Right ventricle myocardium inferior (tissue), 1 donor: ENCODE measurements at regions not wholly inside any gene's neighbourhood (a gene's known extent, or its start where the extent isn't known, plus 50 kb on each side); places are given as distances from the start of the nearest gene placed in this dataset.
"Not testable (repeated sequence)": the region's sequence is repeated elsewhere in the genome, so short reads cannot be mapped to it uniquely, and the experiment has no call there.

ENCODE experiments used
- ATAC-seq: fragments of 200-7000 bp; cut with Tn5 transposase; one replicate; pipeline ENCODE4 v1.9.1; 2020; ENCODE audit warnings: mild to moderate bottlenecking, moderate library complexity
- DNase-seq: peaks from one replicate; pipeline ENCODE4 v3.0.0; 2021; ENCODE audit errors: missing footprints
- intact Hi-C: fragments of 100-400 bp; cut with DNase I; formaldehyde crosslinking; loops from one replicate; pipeline ENCODE4 v1.11.0; 2022
- donor health status: DM: no; HTN: yes; CAD: no; lungs with severe emphysema.

GRCh38 chrX:78603908-78604307 lies 55.2 kb downstream of the RTL3 start:
- intact Hi-C loops, result no loop called here
- no peak for DNase-seq
- ATAC-seq, result no peak

GRCh38 chrX:78595901-78596502 lies 63.1 kb downstream of the RTL3 start:
- intact Hi-C loops, result no loop called here
- no peak for DNase-seq
- no peak for ATAC-seq

GRCh38 chrX:78593701-78594100 lies 65.4 kb downstream of the RTL3 start:
- intact Hi-C loops, result no loop called here
- ATAC-seq (no peak), DNase-seq (no peak)

- ATAC-seq (no peak), DNase-seq (no peak)
- intact Hi-C loops, result no loop called here
Observed at GRCh38 chrX:78592030-78592429, 67.1 kb downstream of the RTL3 start.

DNA sequence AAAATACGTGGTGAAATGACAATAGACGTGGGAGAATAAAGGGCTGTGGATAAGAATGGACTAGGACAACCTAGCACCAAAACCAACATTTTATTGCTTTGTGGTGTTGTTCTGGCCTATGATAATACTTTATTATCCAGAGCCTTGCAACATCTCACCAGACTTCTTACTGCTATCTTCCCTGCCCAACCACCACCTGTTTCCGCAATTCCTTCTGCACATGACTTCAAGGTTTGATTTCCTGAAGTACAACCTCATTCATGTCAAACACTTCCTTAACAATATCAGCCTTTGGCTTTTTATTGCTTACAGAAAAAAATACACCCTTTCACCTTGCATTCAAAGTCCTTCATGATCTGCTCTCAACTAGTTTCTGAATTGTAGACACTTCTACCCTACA lies 84.8 kb downstream of the RTL3 start:
- no peak for DNase-seq
- ATAC-seq, result no peak
- intact Hi-C loops, result no loop called here

DNA sequence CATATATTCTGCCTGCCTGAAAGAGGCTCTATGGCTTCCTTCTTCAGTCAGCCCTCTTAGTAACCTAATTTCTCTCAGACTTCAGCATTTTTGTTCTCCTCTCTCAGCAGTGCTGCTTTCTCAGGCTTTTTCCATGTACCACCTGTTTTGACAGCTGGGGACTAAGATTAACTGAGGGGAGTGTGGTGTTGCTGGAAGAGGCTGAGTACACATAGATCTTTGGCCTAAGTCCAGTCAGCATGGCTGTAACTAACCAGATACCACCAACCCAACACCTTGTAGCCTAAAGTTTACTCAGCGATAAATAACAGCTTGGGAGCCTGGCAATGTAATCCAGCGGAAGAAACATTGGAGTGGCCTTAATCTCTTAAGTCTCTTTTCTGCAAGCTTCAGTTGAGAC lies 85.5 kb downstream of the RTL3 start:
- intact Hi-C loops, result no loop called here
- DNase-seq (no peak), ATAC-seq (no peak)

DNA sequence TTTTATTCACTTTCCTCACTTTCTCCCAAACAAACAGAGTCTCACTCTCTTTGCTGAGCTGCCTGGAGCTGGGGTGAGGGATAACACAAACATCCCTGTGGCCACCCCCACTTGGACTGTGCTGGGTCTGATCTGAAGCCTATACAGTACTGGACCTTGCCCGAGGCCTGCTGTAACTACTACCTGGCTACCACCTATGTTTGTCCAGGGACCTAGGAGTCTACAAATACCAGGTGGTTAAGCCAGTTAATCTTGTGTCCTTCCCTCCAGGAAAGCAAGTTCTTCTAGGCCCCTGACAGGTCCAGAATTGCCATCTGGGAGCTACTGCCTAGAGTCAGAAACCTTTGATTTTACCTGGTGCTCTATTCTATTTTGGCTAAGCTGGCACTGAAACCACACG lies 87.3 kb downstream of the RTL3 start:
- DNase-seq, result no peak
- intact Hi-C loops, result no loop called here
- ATAC-seq, result no peak

DNA sequence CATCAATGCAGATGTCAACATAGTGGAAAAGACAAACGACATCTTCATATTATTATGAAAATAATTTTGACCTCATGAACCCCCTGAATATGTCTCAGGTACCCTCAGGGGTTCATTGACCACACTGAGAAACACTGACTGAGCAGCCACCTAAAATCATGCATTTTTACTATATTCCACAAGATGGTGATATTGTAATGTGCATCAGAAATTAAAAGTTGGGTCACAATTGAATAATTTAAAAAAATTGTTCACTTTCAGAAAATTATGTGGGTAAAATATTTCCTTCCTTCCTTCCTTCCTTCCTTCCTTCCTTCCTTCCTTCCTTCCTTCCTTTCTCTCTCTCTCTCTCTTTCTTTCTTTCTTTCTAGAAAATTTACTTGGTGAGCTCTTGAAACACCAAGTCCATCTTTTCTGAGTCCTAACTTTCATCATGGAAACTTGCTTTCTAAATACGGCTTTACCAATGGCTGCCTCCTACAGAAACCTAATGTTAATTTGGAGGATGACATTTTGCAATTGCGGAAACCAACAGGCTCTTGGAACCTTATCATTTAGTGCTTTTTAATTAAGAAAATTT lies 103.6 kb downstream of the RTL3 start:
- intact Hi-C loops, result loop anchor here (5.0 to 10.0 kb wide), 2 partner anchors 527 to 859 kb away; no protein-coding TSS in a partner anchor
- no peak for ATAC-seq
- no peak for DNase-seq

DNA sequence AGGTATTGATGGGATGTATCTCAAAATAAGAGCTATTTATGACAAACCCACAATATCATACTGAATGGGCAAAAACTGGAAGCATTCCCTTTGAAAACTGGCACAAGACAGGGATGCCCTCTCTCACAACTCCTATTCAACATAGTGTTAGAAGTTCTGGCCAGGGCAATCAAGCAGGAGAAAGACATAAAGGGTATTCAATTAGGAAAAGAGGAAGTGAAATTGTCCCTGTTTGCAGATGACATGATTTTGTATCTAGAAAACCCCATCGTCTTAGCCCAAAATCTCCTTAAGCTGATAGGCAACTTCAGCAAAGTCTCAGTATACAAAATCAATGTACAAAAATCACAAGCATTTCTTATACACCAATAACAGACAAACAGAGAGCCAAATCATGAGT lies 106.5 kb downstream of the RTL3 start:
- not testable (repeated sequence) for DNase-seq, ATAC-seq
- intact Hi-C loops, result loop anchor here (10.0 kb wide), 1 partner anchor 862 kb away; no protein-coding TSS in a partner anchor

DNA sequence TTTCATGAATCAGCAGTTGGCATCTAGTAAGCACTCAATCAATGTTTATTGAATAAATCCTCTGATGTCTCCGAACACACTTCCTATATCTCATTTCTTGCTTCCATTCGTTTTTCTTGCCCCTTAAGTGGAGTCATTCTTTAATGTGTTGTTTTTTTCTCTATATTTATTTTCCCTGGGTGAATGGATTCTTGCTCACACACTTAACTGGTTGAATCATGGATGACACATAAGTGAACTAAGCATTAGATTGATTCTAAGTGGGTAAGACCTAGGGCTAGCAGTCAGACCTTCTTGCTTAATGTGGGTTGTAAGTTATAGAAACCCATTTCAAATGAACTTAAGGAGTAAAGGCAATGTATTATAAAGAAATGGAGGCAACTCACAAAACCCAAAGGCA lies 111.1 kb downstream of the RTL3 start:
- ATAC-seq, result no peak
- intact Hi-C loops, result no loop called here
- DNase-seq, result no peak

GRCh38 chrX:78545233-78545632 lies 113.9 kb downstream of the RTL3 start:
- DNase-seq, result no peak
- intact Hi-C loops, result no loop called here
- no peak for ATAC-seq

GRCh38 chrX:78543281-78543680 lies 115.8 kb downstream of the RTL3 start:
- intact Hi-C loops, result no loop called here
- DNase-seq (no peak), ATAC-seq (no peak)

DNA sequence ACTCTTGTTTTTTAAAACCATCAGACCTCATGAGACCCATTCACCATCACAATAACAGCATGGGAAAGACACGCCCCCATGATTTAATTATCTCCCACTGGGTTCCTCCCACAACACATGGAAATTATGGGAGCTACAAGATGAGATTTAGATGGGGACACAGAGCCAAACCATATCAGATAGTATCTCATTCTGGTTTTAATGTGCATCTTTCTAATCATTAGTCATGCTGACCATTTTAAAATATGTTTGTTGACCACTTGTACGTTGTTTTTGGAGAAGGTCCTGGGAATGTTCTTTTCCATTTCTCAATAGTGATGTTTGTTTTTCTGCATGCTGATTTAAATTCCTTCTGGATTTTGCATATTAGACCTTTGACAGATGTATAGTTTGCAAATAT lies 119.0 kb downstream of the RTL3 start:
- intact Hi-C loops, result no loop called here
- no peak for DNase-seq
- no peak for ATAC-seq

- intact Hi-C loops, result no loop called here
- no peak for ATAC-seq
- no peak for DNase-seq
Observed at GRCh38 chrX:78534221-78534620, 124.9 kb downstream of the RTL3 start.

DNA sequence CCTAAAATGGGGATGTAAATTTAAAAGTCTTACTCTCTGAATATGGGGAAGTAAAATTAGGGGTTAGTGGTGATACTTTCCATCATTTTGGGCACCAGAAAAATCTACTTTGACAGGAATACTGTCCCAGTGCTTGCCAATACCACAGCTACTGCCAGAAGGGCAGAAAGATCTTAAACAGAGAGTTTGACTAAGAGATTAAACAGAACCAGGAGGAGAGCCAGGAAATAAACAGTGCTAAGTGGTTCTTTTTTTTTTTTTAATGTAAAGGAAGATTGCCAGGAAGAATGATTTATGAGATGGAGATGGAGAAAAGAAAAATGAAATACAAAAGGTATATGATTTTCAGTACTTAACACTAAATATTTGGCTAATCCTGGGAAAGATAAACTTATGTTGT lies 126.8 kb downstream of the RTL3 start:
- ATAC-seq (no peak), DNase-seq (no peak)
- intact Hi-C loops, result no loop called here

DNA sequence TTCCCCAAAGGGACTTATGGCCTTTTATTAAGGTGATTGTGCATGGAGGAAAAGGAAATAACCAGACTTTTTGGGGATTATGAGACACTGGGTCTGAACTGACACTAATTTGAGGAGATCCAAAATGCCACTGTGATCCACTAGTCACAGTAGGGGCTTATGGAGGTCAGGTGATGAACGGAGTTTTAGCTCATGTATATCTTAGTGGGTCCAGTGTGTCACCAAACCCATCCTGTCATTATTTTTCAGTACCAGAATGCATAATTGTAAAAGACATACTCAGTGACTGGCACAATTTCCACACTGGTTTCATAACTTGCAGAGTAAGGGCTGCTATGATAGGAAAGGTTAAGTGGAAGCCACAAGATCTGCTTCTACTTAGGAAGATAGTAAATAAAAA lies 131.3 kb downstream of the RTL3 start:
- DNase-seq, result no peak
- intact Hi-C loops, result no loop called here
- no peak for ATAC-seq

DNA sequence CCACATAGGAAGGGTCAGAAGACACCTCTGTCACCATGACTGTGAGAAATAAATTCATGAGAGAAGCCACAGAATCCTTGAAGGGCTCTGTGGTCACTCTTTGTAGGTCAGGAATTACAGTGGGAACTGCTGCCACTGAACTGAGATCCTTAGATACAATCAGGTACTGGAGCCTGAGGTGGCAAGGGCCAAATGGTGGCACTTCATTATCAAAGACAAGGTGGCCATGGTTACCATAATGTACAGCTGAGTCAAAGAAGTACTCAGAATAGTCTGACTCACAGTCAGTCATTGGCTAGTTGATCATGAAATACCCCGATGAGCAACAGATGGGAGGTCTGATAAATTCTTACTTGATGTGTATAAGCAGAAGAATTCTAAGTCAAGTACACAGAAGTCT lies 131.9 kb downstream of the RTL3 start:
- DNase-seq (no peak), ATAC-seq (no peak)
- intact Hi-C loops, result no loop called here

GRCh38 chrX:78522601-78523000 lies 136.5 kb downstream of the RTL3 start:
- DNase-seq, result no peak
- no peak for ATAC-seq
- intact Hi-C loops, result no loop called here

DNA sequence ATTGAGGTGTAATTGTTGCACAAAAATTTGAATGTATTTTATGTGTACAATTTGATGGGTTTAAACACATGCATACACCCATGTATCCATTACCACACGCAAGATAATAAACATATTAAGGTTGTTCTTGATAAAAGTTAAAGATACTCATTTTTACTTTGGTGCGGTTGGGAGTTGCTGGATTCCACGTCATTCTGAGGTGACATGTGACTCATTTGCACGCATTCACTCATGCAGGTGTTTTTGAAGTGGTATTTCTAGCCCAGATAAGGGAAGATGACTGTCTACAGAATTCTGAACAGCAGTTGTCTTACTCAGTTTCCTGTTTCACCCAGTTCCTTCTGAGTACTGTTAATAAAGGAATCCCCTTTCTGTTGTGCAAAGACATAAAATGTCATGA lies 142.0 kb downstream of the RTL3 start:
- intact Hi-C loops, result no loop called here
- ATAC-seq (no peak), DNase-seq (no peak)

GRCh38 chrX:78514852-78515251 lies 144.3 kb downstream of the RTL3 start:
- intact Hi-C loops, result no loop called here
- no peak for ATAC-seq
- no peak for DNase-seq
